ENCODE measurements at regions not wholly inside any gene's neighbourhood (a gene's known extent, or its start where the extent isn't known, plus 50 kb on each side); places are given as distances from the start of the nearest gene placed in this dataset.

DNA sequence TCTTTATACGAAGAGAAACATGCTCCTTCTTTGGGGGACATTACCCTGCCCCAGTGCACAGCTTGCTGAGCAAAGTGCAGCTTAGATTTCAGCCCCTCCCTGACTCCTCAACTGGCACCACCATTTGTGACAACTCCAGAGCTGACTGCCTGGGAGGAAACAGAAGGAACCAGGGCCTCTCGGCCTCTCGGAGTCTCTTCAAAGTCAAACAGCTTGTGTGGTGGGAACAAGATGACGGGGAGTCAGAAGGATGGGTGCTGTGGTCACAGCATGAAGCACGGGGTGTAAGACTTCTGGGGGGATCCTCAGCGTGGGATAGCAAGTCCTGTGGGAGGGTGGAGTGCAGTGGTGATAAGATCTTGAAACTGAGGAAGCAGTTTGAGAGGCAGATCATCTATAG is 123.5 kb upstream of the BCL2L14 start:
- TF ChIP-seq, protein P1, sequence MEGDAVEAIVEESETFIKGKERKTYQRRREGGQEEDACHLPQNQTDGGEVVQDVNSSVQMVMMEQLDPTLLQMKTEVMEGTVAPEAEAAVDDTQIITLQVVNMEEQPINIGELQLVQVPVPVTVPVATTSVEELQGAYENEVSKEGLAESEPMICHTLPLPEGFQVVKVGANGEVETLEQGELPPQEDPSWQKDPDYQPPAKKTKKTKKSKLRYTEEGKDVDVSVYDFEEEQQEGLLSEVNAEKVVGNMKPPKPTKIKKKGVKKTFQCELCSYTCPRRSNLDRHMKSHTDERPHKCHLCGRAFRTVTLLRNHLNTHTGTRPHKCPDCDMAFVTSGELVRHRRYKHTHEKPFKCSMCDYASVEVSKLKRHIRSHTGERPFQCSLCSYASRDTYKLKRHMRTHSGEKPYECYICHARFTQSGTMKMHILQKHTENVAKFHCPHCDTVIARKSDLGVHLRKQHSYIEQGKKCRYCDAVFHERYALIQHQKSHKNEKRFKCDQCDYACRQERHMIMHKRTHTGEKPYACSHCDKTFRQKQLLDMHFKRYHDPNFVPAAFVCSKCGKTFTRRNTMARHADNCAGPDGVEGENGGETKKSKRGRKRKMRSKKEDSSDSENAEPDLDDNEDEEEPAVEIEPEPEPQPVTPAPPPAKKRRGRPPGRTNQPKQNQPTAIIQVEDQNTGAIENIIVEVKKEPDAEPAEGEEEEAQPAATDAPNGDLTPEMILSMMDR (conservative IDR thresholded peaks at IDR 0.05 in 1 of 2, IDR thresholded peaks at IDR 0.05 in 1 of 2; ENCODE audit: low read depth in 1 of 2, low read length in 2 of 2) = no peak
- TF ChIP-seq EZH2 (IDR thresholded peaks at IDR 0.05; ENCODE audit: low read length, missing control alignments) = no peak
